ENCODE measurements at regions not wholly inside any gene's neighbourhood (a gene's known extent, or its start where the extent isn't known, plus 50 kb on each side); places are given as distances from the start of the nearest gene placed in this dataset.

GRCh38 chr21:35398346-35398982 lies 349.4 kb upstream of the RUNX1 start:
- H3K4me3 ChIP-seq (ENCODE audit: low read length) = peak overlapping the region; percentile 47
- peak overlapping the region; percentile 55 for H3K9ac ChIP-seq (ENCODE audit: low read length)
- H3K4me1 ChIP-seq (ENCODE audit: control insufficient read depth, insufficient read depth, low read length) = peaks cover 26% of the 10 kb centered on the region
- H3K36me3 ChIP-seq (ENCODE audit: control insufficient read depth, insufficient read depth, low read length, severe bottlenecking) = no peaks in the 10 kb centered on the region
- H3K27me3 ChIP-seq (replicated peaks; ENCODE audit: control insufficient read depth, insufficient read depth, low read length) = no peaks in the 10 kb centered on the region
- H3K9me3 ChIP-seq (ENCODE audit: control insufficient read depth, low read length) = no peaks in the 10 kb centered on the region
- DNase-seq (ENCODE audit: low read depth) = peak; percentile 58

GRCh38 chr21:35397781-35398180 lies 348.7 kb upstream of the RUNX1 start:
- no peak overlapping the region for H3K4me3 ChIP-seq (ENCODE audit: low read length)
- H3K9me3 ChIP-seq (ENCODE audit: control insufficient read depth, low read length) = no peaks in the 10 kb centered on the region
- H3K36me3 ChIP-seq (ENCODE audit: control insufficient read depth, insufficient read depth, low read length, severe bottlenecking) = no peaks in the 10 kb centered on the region
- H3K9ac ChIP-seq (ENCODE audit: low read length) = peak overlapping the region; percentile 55
- peaks cover 26% of the 10 kb centered on the region for H3K4me1 ChIP-seq (ENCODE audit: control insufficient read depth, insufficient read depth, low read length)
- no peaks in the 10 kb centered on the region for H3K27me3 ChIP-seq (replicated peaks; ENCODE audit: control insufficient read depth, insufficient read depth, low read length)
- DNase-seq (ENCODE audit: low read depth) = no peak

GRCh38 chr21:35396655-35397054 lies 347.6 kb upstream of the RUNX1 start:
- Histone ChIP-seq H3K9ac (ENCODE audit: low read length) (no peak overlapping the region), H3K4me1 (ENCODE audit: control insufficient read depth, insufficient read depth, low read length) (peaks cover 26% of the 10 kb centered on the region), H3K36me3 (ENCODE audit: control insufficient read depth, insufficient read depth, low read length, severe bottlenecking) (no peaks in the 10 kb centered on the region), H3K4me3 (ENCODE audit: low read length) (no peak overlapping the region), H3K9me3 (ENCODE audit: control insufficient read depth, low read length) (no peaks in the 10 kb centered on the region), H3K27me3 (replicated peaks; ENCODE audit: control insufficient read depth, insufficient read depth, low read length) (no peaks in the 10 kb centered on the region)
- no peak for DNase-seq (ENCODE audit: low read depth)

GRCh38 chr21:35395728-35396127 lies 346.6 kb upstream of the RUNX1 start:
- Histone ChIP-seq H3K9me3 (ENCODE audit: control insufficient read depth, low read length) (no peaks in the 10 kb centered on the region), H3K27me3 (replicated peaks; ENCODE audit: control insufficient read depth, insufficient read depth, low read length) (no peaks in the 10 kb centered on the region), H3K4me3 (ENCODE audit: low read length) (no peak overlapping the region), H3K9ac (ENCODE audit: low read length) (no peak overlapping the region), H3K4me1 (ENCODE audit: control insufficient read depth, insufficient read depth, low read length) (peaks cover 28% of the 10 kb centered on the region), H3K36me3 (ENCODE audit: control insufficient read depth, insufficient read depth, low read length, severe bottlenecking) (no peaks in the 10 kb centered on the region)
- DNase-seq (ENCODE audit: low read depth) = peak; percentile 59

GRCh38 chr21:35394634-35395369 lies 345.7 kb upstream of the RUNX1 start:
- H3K9ac ChIP-seq (ENCODE audit: low read length) = no peak overlapping the region
- no peaks in the 10 kb centered on the region for H3K36me3 ChIP-seq (ENCODE audit: control insufficient read depth, insufficient read depth, low read length, severe bottlenecking)
- H3K4me3 ChIP-seq (ENCODE audit: low read length) = no peak overlapping the region
- H3K4me1 ChIP-seq (ENCODE audit: control insufficient read depth, insufficient read depth, low read length) = peaks cover 26% of the 10 kb centered on the region
- DNase-seq (ENCODE audit: low read depth) = no peak
- H3K27me3 ChIP-seq (replicated peaks; ENCODE audit: control insufficient read depth, insufficient read depth, low read length) = no peaks in the 10 kb centered on the region
- no peaks in the 10 kb centered on the region for H3K9me3 ChIP-seq (ENCODE audit: control insufficient read depth, low read length)

GRCh38 chr21:35394049-35394448 lies 344.9 kb upstream of the RUNX1 start:
- H3K9ac ChIP-seq (ENCODE audit: low read length) = no peak overlapping the region
- H3K36me3 ChIP-seq (ENCODE audit: control insufficient read depth, insufficient read depth, low read length, severe bottlenecking) = no peaks in the 10 kb centered on the region
- H3K27me3 ChIP-seq (replicated peaks; ENCODE audit: control insufficient read depth, insufficient read depth, low read length) = no peaks in the 10 kb centered on the region
- H3K4me1 ChIP-seq (ENCODE audit: control insufficient read depth, insufficient read depth, low read length) = peaks cover 19% of the 10 kb centered on the region
- DNase-seq (ENCODE audit: low read depth) = no peak
- no peaks in the 10 kb centered on the region for H3K9me3 ChIP-seq (ENCODE audit: control insufficient read depth, low read length)
- H3K4me3 ChIP-seq (ENCODE audit: low read length) = no peak overlapping the region

- H3K27me3 ChIP-seq (replicated peaks; ENCODE audit: control insufficient read depth, insufficient read depth, low read length) = no peaks in the 10 kb centered on the region
- no peaks in the 10 kb centered on the region for H3K36me3 ChIP-seq (ENCODE audit: control insufficient read depth, insufficient read depth, low read length, severe bottlenecking)
- peak; percentile 47 for DNase-seq (ENCODE audit: low read depth)
- H3K4me1 ChIP-seq (ENCODE audit: control insufficient read depth, insufficient read depth, low read length) = peaks cover 6% of the 10 kb centered on the region
- H3K9ac ChIP-seq (ENCODE audit: low read length) = no peak overlapping the region
- no peaks in the 10 kb centered on the region for H3K9me3 ChIP-seq (ENCODE audit: control insufficient read depth, low read length)
- H3K4me3 ChIP-seq (ENCODE audit: low read length) = no peak overlapping the region
Measured at GRCh38 chr21:35390013-35390776, 341.1 kb upstream of the RUNX1 start.

- Histone ChIP-seq H3K9ac (ENCODE audit: low read length) (no peak overlapping the region), H3K9me3 (ENCODE audit: control insufficient read depth, low read length) (no peaks in the 10 kb centered on the region), H3K27me3 (replicated peaks; ENCODE audit: control insufficient read depth, insufficient read depth, low read length) (no peaks in the 10 kb centered on the region), H3K4me3 (ENCODE audit: low read length) (no peak overlapping the region), H3K4me1 (ENCODE audit: control insufficient read depth, insufficient read depth, low read length) (peaks cover 6% of the 10 kb centered on the region), H3K36me3 (ENCODE audit: control insufficient read depth, insufficient read depth, low read length, severe bottlenecking) (no peaks in the 10 kb centered on the region)
- DNase-seq (ENCODE audit: low read depth) = no peak
Measured at GRCh38 chr21:35386491-35387079, 337.5 kb upstream of the RUNX1 start.

- DNase-seq (ENCODE audit: low read depth) = no peak
- no peaks in the 10 kb centered on the region for H3K4me1 ChIP-seq (ENCODE audit: control insufficient read depth, insufficient read depth, low read length)
Measured at GRCh38 chr21:35384375-35384774, 335.3 kb upstream of the RUNX1 start.

GRCh38 chr21:35382696-35383095 lies 333.6 kb upstream of the RUNX1 start:
- H3K4me1 ChIP-seq (ENCODE audit: control insufficient read depth, insufficient read depth, low read length) = no peaks in the 10 kb centered on the region
- no peak overlapping the region for H3K9ac ChIP-seq (ENCODE audit: low read length)
- H3K9me3 ChIP-seq (ENCODE audit: control insufficient read depth, low read length) = no peaks in the 10 kb centered on the region
- no peaks in the 10 kb centered on the region for H3K36me3 ChIP-seq (ENCODE audit: control insufficient read depth, insufficient read depth, low read length, severe bottlenecking)
- H3K4me3 ChIP-seq (ENCODE audit: low read length) = no peak overlapping the region
- no peaks in the 10 kb centered on the region for H3K27me3 ChIP-seq (replicated peaks; ENCODE audit: control insufficient read depth, insufficient read depth, low read length)
- no peak for DNase-seq (ENCODE audit: low read depth)

More at GRCh38 chr21:35384375-35384774, 335.3 kb upstream of the RUNX1 start:
- H3K9me3 ChIP-seq (ENCODE audit: control insufficient read depth, low read length) = no peaks in the 10 kb centered on the region
- H3K9ac ChIP-seq (ENCODE audit: low read length) = no peak overlapping the region
- H3K27me3 ChIP-seq (replicated peaks; ENCODE audit: control insufficient read depth, insufficient read depth, low read length) = no peaks in the 10 kb centered on the region
- no peak overlapping the region for H3K4me3 ChIP-seq (ENCODE audit: low read length)
- H3K36me3 ChIP-seq (ENCODE audit: control insufficient read depth, insufficient read depth, low read length, severe bottlenecking) = no peaks in the 10 kb centered on the region

- Histone ChIP-seq H3K9ac (ENCODE audit: low read length) (no peak overlapping the region), H3K4me3 (ENCODE audit: low read length) (no peak overlapping the region), H3K27me3 (replicated peaks; ENCODE audit: control insufficient read depth, insufficient read depth, low read length) (no peaks in the 10 kb centered on the region), H3K36me3 (ENCODE audit: control insufficient read depth, insufficient read depth, low read length, severe bottlenecking) (no peaks in the 10 kb centered on the region), H3K4me1 (ENCODE audit: control insufficient read depth, insufficient read depth, low read length) (no peaks in the 10 kb centered on the region), H3K9me3 (ENCODE audit: control insufficient read depth, low read length) (no peaks in the 10 kb centered on the region)
- DNase-seq (ENCODE audit: low read depth) = no peak
Measured at GRCh38 chr21:35381743-35382310, 332.7 kb upstream of the RUNX1 start.
